ENCODE measurements at regions not wholly inside any gene's neighbourhood (a gene's known extent, or its start where the extent isn't known, plus 50 kb on each side); places are given as distances from the start of the nearest gene placed in this dataset.
"Not testable (repeated sequence)": the region's sequence is repeated elsewhere in the genome, so short reads cannot be mapped to it uniquely, and the experiment has no call there.

- H3K27ac ChIP-seq: no peak overlapping the region
- TF ChIP-seq, protein P1, sequence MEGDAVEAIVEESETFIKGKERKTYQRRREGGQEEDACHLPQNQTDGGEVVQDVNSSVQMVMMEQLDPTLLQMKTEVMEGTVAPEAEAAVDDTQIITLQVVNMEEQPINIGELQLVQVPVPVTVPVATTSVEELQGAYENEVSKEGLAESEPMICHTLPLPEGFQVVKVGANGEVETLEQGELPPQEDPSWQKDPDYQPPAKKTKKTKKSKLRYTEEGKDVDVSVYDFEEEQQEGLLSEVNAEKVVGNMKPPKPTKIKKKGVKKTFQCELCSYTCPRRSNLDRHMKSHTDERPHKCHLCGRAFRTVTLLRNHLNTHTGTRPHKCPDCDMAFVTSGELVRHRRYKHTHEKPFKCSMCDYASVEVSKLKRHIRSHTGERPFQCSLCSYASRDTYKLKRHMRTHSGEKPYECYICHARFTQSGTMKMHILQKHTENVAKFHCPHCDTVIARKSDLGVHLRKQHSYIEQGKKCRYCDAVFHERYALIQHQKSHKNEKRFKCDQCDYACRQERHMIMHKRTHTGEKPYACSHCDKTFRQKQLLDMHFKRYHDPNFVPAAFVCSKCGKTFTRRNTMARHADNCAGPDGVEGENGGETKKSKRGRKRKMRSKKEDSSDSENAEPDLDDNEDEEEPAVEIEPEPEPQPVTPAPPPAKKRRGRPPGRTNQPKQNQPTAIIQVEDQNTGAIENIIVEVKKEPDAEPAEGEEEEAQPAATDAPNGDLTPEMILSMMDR (IDR thresholded peaks at IDR 0.05): no peak
- no peak for TF ChIP-seq ZFX (IDR thresholded peaks at IDR 0.05; ENCODE audit: borderline replicate concordance)
These were observed 116.4 kb downstream of the CCNG2 start for GRCh38 chr4:77273412-77273811.

DNA sequence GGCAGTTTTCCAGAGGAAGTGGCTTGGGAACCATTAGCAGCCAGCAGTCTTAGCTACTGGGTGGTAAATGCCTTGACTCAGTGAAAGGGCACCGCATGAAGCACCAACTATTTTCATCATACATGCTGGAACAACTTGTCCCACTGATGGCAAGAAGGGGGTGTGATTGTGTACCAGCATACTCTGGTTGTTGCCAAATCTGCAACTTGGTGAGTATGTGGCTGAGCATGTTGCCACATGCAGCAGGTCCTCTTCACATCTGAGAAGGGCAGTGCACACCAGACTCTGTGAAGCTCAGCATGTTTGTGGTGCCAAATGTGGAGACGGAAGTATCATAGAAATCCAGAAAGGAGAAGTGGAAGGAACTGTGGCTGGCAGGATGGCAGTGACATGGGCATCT lies 122.1 kb downstream of the CCNG2 start:
- not testable (repeated sequence) for H3K27ac ChIP-seq

- TF ChIP-seq, protein P1 (IDR thresholded peaks at IDR 0.05): no peak
- no peak for TF ChIP-seq ZFX (IDR thresholded peaks at IDR 0.05; ENCODE audit: borderline replicate concordance)
- no peak overlapping the region for H3K27ac ChIP-seq
These were observed 125.3 kb downstream of the CCNG2 start for GRCh38 chr4:77282305-77282704.

DNA sequence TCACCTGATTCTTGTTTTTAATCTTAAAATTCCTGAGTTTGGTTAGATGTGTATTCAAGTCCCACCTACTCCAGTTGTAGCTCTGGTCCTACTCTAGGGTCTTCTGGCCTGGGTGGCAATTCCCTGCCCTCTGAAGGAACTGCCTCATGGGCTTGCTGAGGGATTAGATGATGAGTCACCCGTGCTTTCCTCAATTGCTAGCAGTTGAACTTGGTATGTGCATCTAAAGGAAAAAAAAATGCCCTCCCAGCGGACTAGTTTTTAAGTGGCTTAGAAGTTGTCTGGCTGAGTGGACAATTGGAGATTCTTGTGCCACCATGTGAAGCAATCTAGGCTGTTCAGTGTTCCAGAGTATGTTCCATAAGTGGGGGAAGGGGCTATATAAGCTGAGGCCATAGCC lies 127.0 kb downstream of the CCNG2 start:
- TF ChIP-seq, protein P1 (IDR thresholded peaks at IDR 0.05): no peak
- no peak for TF ChIP-seq ZFX (IDR thresholded peaks at IDR 0.05; ENCODE audit: borderline replicate concordance)
- H3K27ac ChIP-seq: no peak overlapping the region

GRCh38 chr4:77286906-77287305 lies 129.9 kb downstream of the CCNG2 start:
- TF ChIP-seq, protein P1 (IDR thresholded peaks at IDR 0.05): no peak
- H3K27ac ChIP-seq: no peak overlapping the region

- H3K27ac ChIP-seq: no peak overlapping the region
- no peak for TF ChIP-seq ZFX (IDR thresholded peaks at IDR 0.05; ENCODE audit: borderline replicate concordance)
- TF ChIP-seq, protein P1 (IDR thresholded peaks at IDR 0.05): no peak
These were observed 136.4 kb downstream of the CCNG2 start for GRCh38 chr4:77293426-77293825.

- H3K27ac ChIP-seq: not testable (repeated sequence)
These were observed 144.0 kb downstream of the CCNG2 start for GRCh38 chr4:77300996-77301395.

DNA sequence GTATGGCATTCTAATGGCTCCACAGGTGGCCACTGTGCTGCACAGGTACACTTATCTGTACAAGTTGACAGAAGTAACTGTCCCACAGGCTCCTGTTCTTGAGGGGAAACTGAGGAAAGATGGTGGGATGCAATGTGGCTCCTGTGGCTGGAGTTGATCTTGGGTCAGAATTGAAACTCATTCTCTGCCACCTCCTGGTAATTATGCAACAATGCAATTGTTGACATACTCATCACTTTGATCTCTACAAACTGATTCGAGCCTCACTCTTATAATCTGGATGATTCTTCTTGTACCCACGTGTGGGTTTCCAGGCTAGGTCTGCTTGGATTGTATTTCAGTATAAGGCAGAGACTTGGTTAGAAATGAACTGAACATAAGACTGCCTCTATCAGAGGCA lies 148.8 kb downstream of the CCNG2 start:
- H3K27ac ChIP-seq: no peak overlapping the region
- TF ChIP-seq, protein P1 (IDR thresholded peaks at IDR 0.05): no peak
- TF ChIP-seq ZFX (IDR thresholded peaks at IDR 0.05; ENCODE audit: borderline replicate concordance): no peak

GRCh38 chr4:77306496-77306895 lies 149.5 kb downstream of the CCNG2 start:
- H3K27ac ChIP-seq: no peak overlapping the region
- TF ChIP-seq, protein P1 (IDR thresholded peaks at IDR 0.05): no peak
- TF ChIP-seq ZFX (IDR thresholded peaks at IDR 0.05; ENCODE audit: borderline replicate concordance): no peak

All from 22Rv1 (cell line).